Nephron (organoid): ENCODE measurements at regions not wholly inside any gene's neighbourhood (a gene's known extent, or its start where the extent isn't known, plus 50 kb on each side); places are given as distances from the start of the nearest gene placed in this dataset.
A peak's percentile ranks its signal among the peaks of the same experiment; 100 is the strongest.

ENCODE experiments used
- H3K27ac Mint-ChIP-seq, 3 experiments: 2 replicates each; pipeline ENCODE4 v1.8.0; 2020; ENCODE audit warnings: mixed read lengths in 3 of 3, mild to moderate bottlenecking in 2 of 3, moderate library complexity in 1 of 3
- H3K27me3 Mint-ChIP-seq: 2 replicates; pipeline ENCODE4 v1.8.0; 2021; ENCODE audit warnings: low read depth, mild to moderate bottlenecking, moderate library complexity, mixed read lengths
- H3K36me3 Mint-ChIP-seq: 2 replicates; pipeline ENCODE4 v1.8.0; 2020; ENCODE audit warnings: low read depth, mixed read lengths
- H3K4me1 Mint-ChIP-seq: 2 replicates; pipeline ENCODE4 v1.8.0; 2020; ENCODE audit warnings: mixed read lengths
- H3K4me3 Mint-ChIP-seq, 3 experiments: 2 replicates each; pipeline ENCODE4 v1.8.0; 2020; ENCODE audit warnings: mild to moderate bottlenecking in 3 of 3, mixed read lengths in 3 of 3, moderate library complexity in 2 of 3
- H3K9me3 Mint-ChIP-seq: 2 replicates; pipeline ENCODE4 v1.8.0; 2020; ENCODE audit warnings: mixed read lengths
- TF ChIP-seq, protein P1 (sequence below), 3 experiments: fragments of 200-600 bp; sonication (generic); IDR thresholded peaks; one replicate each; pipeline ENCODE4 v1.5.0; 2021; ENCODE audit warnings: antibody characterized with exemption in 3 of 3; ENCODE audit not compliant: unreplicated experiment in 3 of 3

DNA sequence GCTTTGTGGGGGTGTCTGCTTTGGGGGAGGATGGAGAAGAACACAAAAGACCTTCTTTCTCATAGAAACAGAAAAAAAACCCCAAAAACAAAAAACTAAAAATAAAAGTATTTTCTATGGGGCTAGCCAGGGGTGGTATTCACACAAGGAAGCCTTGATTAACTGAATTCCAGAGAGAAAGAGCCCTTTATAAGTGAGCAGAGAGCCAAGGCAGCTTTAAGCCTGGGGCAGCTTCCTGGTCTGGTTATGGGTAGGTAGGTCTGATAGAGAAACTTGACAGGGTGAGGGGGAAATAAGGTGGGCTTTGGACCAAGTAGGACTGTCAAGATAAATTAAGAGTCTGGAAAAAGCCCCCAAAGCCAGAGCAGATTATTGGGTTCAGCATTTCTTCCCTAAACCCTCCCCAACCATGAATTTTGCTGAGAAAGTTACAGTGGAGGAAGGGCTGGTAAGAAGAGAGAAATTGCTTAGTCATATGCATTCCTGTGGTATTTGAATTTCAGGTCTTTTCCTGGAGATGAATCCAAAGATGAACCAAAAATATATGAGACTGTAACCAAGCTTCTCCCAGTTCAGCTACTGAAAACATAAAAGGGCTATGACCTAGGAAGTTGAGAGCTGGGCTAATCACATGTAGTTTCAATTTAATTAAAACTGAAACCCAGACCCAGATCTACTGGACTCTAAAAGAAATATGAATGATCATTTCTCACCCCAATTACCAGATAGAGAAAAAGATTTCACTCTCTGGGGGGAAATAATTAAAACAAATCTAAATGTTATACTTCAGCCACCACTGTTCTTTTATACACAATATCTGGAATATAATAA lies 144.8 kb downstream of the TBC1D30 start:
- Mint-ChIP-seq H3K4me3 (no peak overlapping the region), H3K27ac (no peak overlapping the region), H3K36me3 (no peaks in the 10 kb centered on the region), H3K9me3 (peaks cover 23% of the 10 kb centered on the region), H3K27me3 (peaks cover 5% of the 10 kb centered on the region), H3K4me1 (no peaks in the 10 kb centered on the region)
- TF ChIP-seq, protein P1, sequence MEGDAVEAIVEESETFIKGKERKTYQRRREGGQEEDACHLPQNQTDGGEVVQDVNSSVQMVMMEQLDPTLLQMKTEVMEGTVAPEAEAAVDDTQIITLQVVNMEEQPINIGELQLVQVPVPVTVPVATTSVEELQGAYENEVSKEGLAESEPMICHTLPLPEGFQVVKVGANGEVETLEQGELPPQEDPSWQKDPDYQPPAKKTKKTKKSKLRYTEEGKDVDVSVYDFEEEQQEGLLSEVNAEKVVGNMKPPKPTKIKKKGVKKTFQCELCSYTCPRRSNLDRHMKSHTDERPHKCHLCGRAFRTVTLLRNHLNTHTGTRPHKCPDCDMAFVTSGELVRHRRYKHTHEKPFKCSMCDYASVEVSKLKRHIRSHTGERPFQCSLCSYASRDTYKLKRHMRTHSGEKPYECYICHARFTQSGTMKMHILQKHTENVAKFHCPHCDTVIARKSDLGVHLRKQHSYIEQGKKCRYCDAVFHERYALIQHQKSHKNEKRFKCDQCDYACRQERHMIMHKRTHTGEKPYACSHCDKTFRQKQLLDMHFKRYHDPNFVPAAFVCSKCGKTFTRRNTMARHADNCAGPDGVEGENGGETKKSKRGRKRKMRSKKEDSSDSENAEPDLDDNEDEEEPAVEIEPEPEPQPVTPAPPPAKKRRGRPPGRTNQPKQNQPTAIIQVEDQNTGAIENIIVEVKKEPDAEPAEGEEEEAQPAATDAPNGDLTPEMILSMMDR (IDR thresholded peaks at IDR 0.05; ENCODE audit: unreplicated experiment in 3 of 3), result no peak

DNA sequence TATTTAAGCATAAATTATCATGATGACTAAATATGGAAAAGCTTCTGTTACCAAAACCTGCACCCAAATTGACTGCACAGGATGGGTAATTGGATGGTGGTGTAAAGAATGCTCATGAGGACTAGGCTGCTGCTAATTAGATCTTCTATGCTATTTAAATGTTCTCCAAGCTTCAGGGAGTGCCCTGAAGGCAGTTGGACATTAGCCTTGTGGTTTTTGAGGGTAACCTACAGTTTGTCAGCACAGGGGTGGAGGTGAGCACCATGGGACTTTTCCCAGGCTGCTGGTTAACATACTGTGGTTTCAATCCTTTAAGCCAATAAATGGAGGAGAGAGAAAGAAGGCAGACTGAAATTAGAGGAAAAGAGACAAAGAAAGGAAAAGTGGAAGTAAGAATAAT lies 145.0 kb downstream of the WIF1 start:
- Mint-ChIP-seq H3K27ac (no peak overlapping the region), H3K27me3 (no peaks in the 10 kb centered on the region), H3K4me1 (no peaks in the 10 kb centered on the region), H3K9me3 (peaks cover 33% of the 10 kb centered on the region), H3K36me3 (no peaks in the 10 kb centered on the region), H3K4me3 (no peak overlapping the region)
- TF ChIP-seq, protein P1 (IDR thresholded peaks at IDR 0.05; ENCODE audit: unreplicated experiment in 3 of 3), result no peak

DNA sequence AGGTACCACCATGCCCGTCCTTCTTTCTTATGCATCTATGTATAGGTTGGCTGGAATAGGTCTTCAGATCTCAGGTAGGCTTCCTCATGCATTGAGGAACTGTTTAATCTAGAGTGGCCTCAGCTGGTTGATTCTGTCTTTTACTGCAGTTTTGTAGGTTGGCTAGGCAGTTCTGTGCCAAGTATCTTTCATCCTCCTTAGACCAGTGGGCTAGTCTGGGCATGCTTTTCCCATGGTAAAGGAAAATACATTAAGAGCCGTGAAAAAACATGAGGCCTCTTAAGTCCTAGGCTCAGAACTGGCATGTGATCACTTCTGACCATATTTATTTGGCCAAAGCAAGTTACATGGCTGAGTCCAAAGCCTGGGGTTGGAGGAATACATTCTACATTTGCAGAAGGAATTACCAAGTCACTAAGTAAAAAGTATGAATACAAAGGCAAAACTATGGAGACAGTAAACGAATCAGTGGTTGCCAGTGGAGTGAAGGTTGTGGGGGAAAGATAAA lies 137.3 kb downstream of the WIF1 start:
- Mint-ChIP-seq H3K27ac (no peak overlapping the region), H3K4me1 (no peaks in the 10 kb centered on the region), H3K9me3 (peaks cover 32% of the 10 kb centered on the region), H3K27me3 (peaks cover 11% of the 10 kb centered on the region), H3K4me3 (no peak overlapping the region), H3K36me3 (no peaks in the 10 kb centered on the region)
- TF ChIP-seq, protein P1 (IDR thresholded peaks at IDR 0.05; ENCODE audit: unreplicated experiment in 3 of 3), result no peak

DNA sequence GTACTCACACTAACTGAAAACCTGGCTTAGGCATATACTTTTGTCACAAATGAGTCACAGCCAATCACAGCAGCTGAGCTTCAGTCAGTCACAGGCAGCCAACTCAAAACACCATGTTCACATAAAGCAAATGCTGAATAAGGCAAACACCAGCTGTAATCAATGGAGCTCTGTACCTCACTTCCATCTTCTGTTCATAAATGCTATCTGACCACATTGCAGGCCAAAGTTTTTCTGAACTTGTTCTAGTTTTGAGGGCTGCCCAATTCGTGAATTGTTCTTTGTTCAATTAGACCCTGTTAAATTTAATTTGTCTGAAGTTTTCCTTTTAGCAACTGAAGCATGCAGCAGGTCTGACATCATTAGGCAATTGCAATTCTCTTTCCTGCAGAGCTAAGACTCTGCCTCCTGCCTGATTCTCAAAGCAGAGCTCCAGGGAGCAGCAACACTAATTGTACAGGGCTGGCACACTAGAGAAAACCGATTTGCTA lies 129.9 kb downstream of the WIF1 start:
- Mint-ChIP-seq H3K36me3 (no peaks in the 10 kb centered on the region), H3K4me1 (no peaks in the 10 kb centered on the region), H3K9me3 (peaks cover 17% of the 10 kb centered on the region), H3K4me3 (no peak overlapping the region), H3K27me3 (peaks cover 8% of the 10 kb centered on the region), H3K27ac (peak overlapping the region; percentile 41 to 83 (median 53))
- TF ChIP-seq, protein P1 (IDR thresholded peaks at IDR 0.05; ENCODE audit: unreplicated experiment in 3 of 3), result no peak

DNA sequence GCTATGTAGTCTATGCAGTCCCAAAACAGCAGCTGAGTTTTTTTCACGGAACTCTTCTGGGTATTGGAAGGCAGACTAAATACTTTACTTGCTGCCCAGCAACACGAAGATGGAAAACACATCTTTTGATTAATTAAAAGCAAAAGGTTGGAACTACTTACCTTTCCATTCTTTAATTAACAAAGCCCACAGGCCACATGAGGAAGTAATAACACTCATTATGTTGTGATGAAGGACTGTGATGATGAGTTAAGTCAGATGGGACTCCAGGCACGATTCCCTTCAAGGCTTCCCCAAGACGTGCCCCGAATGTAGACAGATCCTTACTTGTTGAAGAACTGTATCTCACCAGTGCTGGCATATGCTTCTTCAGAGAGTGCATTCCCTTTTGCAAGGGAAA lies 129.0 kb downstream of the WIF1 start:
- Mint-ChIP-seq H3K4me3 (no peak overlapping the region), H3K27me3 (peaks cover 11% of the 10 kb centered on the region), H3K9me3 (peaks cover 17% of the 10 kb centered on the region), H3K4me1 (no peaks in the 10 kb centered on the region), H3K36me3 (no peaks in the 10 kb centered on the region), H3K27ac (peak overlapping the region in 1 of 3 experiments; percentile 32)
- TF ChIP-seq, protein P1 (IDR thresholded peaks at IDR 0.05; ENCODE audit: unreplicated experiment in 3 of 3), result no peak
